ENCODE measurements at regions not wholly inside any gene's neighbourhood (a gene's known extent, or its start where the extent isn't known, plus 50 kb on each side); places are given as distances from the start of the nearest gene placed in this dataset.

DNA sequence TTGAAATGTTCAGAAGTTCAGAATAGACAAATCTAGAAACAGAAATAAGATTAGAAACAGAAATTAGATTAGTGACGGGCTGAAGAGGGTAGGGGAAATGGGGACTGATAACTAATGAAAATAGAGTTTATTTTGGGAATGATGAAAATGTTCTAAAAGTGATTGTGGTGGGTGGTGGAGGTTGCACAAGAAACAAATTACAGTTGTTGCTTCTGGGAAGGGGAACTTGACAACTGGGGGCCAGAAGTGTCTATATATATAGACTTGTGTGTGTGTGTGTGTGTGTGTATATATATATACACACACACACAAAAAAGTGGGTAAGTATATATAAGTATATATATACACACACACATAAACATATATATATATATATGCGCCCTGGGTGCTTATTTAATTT lies 86.5 kb upstream of the RREB1 start:
- H3K9me3 ChIP-seq (replicated peaks; ENCODE audit: control insufficient read depth, insufficient read depth, low read depth, low read length): no peaks in the 10 kb centered on the region
- WGBS (ENCODE audit: insufficient coverage, low coverage, missing lambda C conversion rate): 63% methylated on average over 2 of the region's 2 CpGs
- in situ Hi-C loops (cut with MboI): no loop called here
- peaks cover 0 to 4% of the 10 kb centered on the region in 2 experiments; a peak in 3 of 5 replicates for H3K4me1 ChIP-seq (replicated peaks in 1 of 2; ENCODE audit: control insufficient read depth in 2 of 2, insufficient read depth in 2 of 2, low read length in 2 of 2)
- no peaks in the 10 kb centered on the region for H3K9me1 ChIP-seq (ENCODE audit: control insufficient read depth, insufficient read depth, low read length)
- DNase-seq (ENCODE audit: extremely low read depth in 1 of 4, low spot score in 3 of 4) (no peak), FAIRE-seq (no peak), ATAC-seq (no peak)
- H3K36me3 ChIP-seq (ENCODE audit: control insufficient read depth, insufficient read depth, low read length): no peaks in the 10 kb centered on the region
- no peaks in the 10 kb centered on the region for H4K20me1 ChIP-seq (replicated peaks; ENCODE audit: control insufficient read depth, insufficient read depth, low read length)
- H3K4me3 ChIP-seq: no peak overlapping the region
- intact Hi-C loops (cut with micrococcal nuclease): no loop called here
- CTCF ChIA-PET (ENCODE audit: low intra/inter-chr PET ratio): no interaction called here
- H3K79me2 ChIP-seq (ENCODE audit: control insufficient read depth, insufficient read depth, low read length): no peaks in the 10 kb centered on the region
- TF ChIP-seq ARID2 (IDR thresholded peaks at IDR 0.05) (no peak), HDAC6 (IDR thresholded peaks at IDR 0.05; ENCODE audit: low read depth, low read length) (no peak), ZFP30 (CRISPR knock-in tag; IDR thresholded peaks at IDR 0.05; ENCODE audit: borderline replicate concordance) (no peak), TCF7L2 (IDR thresholded peaks at IDR 0.05; ENCODE audit: low read depth, low read length) (no peak), DDX20 (tag; IDR thresholded peaks at IDR 0.05; ENCODE audit: low read depth) (no peak), ZNF24 (IDR thresholded peaks at IDR 0.05) (no peak), KDM4B (IDR thresholded peaks at IDR 0.05; ENCODE audit: borderline replicate concordance in 2 of 2, low read depth in 1 of 2) (no peak), ZNF444 (CRISPR knock-in tag; IDR thresholded peaks at IDR 0.05) (no peak)
- TF ChIP-seq, protein P1, sequence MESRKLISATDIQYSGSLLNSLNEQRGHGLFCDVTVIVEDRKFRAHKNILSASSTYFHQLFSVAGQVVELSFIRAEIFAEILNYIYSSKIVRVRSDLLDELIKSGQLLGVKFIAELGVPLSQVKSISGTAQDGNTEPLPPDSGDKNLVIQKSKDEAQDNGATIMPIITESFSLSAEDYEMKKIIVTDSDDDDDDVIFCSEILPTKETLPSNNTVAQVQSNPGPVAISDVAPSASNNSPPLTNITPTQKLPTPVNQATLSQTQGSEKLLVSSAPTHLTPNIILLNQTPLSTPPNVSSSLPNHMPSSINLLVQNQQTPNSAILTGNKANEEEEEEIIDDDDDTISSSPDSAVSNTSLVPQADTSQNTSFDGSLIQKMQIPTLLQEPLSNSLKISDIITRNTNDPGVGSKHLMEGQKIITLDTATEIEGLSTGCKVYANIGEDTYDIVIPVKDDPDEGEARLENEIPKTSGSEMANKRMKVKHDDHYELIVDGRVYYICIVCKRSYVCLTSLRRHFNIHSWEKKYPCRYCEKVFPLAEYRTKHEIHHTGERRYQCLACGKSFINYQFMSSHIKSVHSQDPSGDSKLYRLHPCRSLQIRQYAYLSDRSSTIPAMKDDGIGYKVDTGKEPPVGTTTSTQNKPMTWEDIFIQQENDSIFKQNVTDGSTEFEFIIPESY (CRISPR knock-in tag; IDR thresholded peaks at IDR 0.05): no peak
- TF ChIP-seq, protein P2, sequence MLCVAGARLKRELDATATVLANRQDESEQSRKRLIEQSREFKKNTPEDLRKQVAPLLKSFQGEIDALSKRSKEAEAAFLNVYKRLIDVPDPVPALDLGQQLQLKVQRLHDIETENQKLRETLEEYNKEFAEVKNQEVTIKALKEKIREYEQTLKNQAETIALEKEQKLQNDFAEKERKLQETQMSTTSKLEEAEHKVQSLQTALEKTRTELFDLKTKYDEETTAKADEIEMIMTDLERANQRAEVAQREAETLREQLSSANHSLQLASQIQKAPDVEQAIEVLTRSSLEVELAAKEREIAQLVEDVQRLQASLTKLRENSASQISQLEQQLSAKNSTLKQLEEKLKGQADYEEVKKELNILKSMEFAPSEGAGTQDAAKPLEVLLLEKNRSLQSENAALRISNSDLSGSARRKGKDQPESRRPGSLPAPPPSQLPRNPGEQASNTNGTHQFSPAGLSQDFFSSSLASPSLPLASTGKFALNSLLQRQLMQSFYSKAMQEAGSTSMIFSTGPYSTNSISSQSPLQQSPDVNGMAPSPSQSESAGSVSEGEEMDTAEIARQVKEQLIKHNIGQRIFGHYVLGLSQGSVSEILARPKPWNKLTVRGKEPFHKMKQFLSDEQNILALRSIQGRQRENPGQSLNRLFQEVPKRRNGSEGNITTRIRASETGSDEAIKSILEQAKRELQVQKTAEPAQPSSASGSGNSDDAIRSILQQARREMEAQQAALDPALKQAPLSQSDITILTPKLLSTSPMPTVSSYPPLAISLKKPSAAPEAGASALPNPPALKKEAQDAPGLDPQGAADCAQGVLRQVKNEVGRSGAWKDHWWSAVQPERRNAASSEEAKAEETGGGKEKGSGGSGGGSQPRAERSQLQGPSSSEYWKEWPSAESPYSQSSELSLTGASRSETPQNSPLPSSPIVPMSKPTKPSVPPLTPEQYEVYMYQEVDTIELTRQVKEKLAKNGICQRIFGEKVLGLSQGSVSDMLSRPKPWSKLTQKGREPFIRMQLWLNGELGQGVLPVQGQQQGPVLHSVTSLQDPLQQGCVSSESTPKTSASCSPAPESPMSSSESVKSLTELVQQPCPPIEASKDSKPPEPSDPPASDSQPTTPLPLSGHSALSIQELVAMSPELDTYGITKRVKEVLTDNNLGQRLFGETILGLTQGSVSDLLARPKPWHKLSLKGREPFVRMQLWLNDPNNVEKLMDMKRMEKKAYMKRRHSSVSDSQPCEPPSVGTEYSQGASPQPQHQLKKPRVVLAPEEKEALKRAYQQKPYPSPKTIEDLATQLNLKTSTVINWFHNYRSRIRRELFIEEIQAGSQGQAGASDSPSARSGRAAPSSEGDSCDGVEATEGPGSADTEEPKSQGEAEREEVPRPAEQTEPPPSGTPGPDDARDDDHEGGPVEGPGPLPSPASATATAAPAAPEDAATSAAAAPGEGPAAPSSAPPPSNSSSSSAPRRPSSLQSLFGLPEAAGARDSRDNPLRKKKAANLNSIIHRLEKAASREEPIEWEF (CRISPR knock-in tag; IDR thresholded peaks at IDR 0.05): no peak
- TF ChIP-seq, protein P3, sequence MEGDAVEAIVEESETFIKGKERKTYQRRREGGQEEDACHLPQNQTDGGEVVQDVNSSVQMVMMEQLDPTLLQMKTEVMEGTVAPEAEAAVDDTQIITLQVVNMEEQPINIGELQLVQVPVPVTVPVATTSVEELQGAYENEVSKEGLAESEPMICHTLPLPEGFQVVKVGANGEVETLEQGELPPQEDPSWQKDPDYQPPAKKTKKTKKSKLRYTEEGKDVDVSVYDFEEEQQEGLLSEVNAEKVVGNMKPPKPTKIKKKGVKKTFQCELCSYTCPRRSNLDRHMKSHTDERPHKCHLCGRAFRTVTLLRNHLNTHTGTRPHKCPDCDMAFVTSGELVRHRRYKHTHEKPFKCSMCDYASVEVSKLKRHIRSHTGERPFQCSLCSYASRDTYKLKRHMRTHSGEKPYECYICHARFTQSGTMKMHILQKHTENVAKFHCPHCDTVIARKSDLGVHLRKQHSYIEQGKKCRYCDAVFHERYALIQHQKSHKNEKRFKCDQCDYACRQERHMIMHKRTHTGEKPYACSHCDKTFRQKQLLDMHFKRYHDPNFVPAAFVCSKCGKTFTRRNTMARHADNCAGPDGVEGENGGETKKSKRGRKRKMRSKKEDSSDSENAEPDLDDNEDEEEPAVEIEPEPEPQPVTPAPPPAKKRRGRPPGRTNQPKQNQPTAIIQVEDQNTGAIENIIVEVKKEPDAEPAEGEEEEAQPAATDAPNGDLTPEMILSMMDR (IDR thresholded peaks at IDR 0.05 in 2 of 3, conservative IDR thresholded peaks at IDR 0.05 in 1 of 3; ENCODE audit: insufficient read depth in 2 of 3, low read depth in 1 of 3, low read length in 3 of 3): no peak
- no peaks in the 10 kb centered on the region for H3K27me3 ChIP-seq (ENCODE audit: control insufficient read depth in 2 of 2, insufficient read depth in 2 of 2, low read length in 2 of 2)
- no peak overlapping the region for H2AFZ ChIP-seq (ENCODE audit: low read depth, low read length)
- POLR2A ChIA-PET: no interaction called here
- H3K9ac ChIP-seq (ENCODE audit: insufficient read depth in 1 of 2, low read depth in 2 of 2, low read length in 2 of 2): no peak overlapping the region
- no TSS peak for BruUV-seq (replicated peaks)
- no peak overlapping the region for H3K27ac ChIP-seq (ENCODE audit: extremely low read depth, low read depth, low read length)
- no peak overlapping the region for H3K4me2 ChIP-seq (ENCODE audit: insufficient read depth, low read length)

Measured in K562 (cell line).